ENCODE measurements at regions not wholly inside any gene's neighbourhood (a gene's known extent, or its start where the extent isn't known, plus 50 kb on each side); places are given as distances from the start of the nearest gene placed in this dataset.

GRCh38 chr20:16848526-16848925 lies 100.4 kb downstream of the OTOR start:
- H3K27ac Mint-ChIP-seq (ENCODE audit: unreplicated experiment), result no peak overlapping the region
- no peaks in the 10 kb centered on the region for H3K9me3 Mint-ChIP-seq (ENCODE audit: unreplicated experiment)
- Histone ChIP-seq H3K4me1 (no peaks in the 10 kb centered on the region), H3K27me3 (replicated peaks; ENCODE audit: control insufficient read depth, insufficient read depth, low read length) (no peaks in the 10 kb centered on the region), H3K4me3 (ENCODE audit: low read depth, low read length) (no peak overlapping the region), H3K36me3 (ENCODE audit: control insufficient read depth, insufficient read depth, low read length) (no peaks in the 10 kb centered on the region), H3K9me3 (no peaks in the 10 kb centered on the region)
- BruUV-seq (replicated peaks), result no TSS peak
- H3K36me3 Mint-ChIP-seq (ENCODE audit: insufficient read depth, unreplicated experiment), result no peaks in the 10 kb centered on the region
- no peaks in the 10 kb centered on the region for H3K4me1 Mint-ChIP-seq (ENCODE audit: low read depth, unreplicated experiment)
- ChIA-PET CTCF (no interaction called here), POLR2A (no interaction called here)
- no peak for TF ChIP-seq CTCF (IDR thresholded peaks at IDR 0.05; ENCODE audit: insufficient read depth in 1 of 2, low read depth in 1 of 2, low read length in 1 of 2, severe bottlenecking in 1 of 2, unreplicated experiment in 1 of 2)
- DNase-seq, result no peak
- intact Hi-C loops (cut with micrococcal nuclease; ENCODE audit: unreplicated experiment), result no loop called here
- peaks cover 8% of the 10 kb centered on the region for H3K27me3 Mint-ChIP-seq (ENCODE audit: insufficient read depth, unreplicated experiment)
- H3K4me3 Mint-ChIP-seq (ENCODE audit: unreplicated experiment), result no peak overlapping the region

GRCh38 chr20:16860914-16861313 lies 112.8 kb downstream of the OTOR start:
- peaks cover 20% of the 10 kb centered on the region for H3K9me3 Mint-ChIP-seq (ENCODE audit: unreplicated experiment)
- H3K4me3 Mint-ChIP-seq (ENCODE audit: unreplicated experiment), result no peak overlapping the region
- H3K27me3 ChIP-seq (replicated peaks; ENCODE audit: control insufficient read depth, insufficient read depth, low read length), result no peaks in the 10 kb centered on the region; the same call in 1 of the 2 replicates
- no peak for TF ChIP-seq CTCF (IDR thresholded peaks at IDR 0.05; ENCODE audit: insufficient read depth in 1 of 2, low read depth in 1 of 2, low read length in 1 of 2, severe bottlenecking in 1 of 2, unreplicated experiment in 1 of 2)
- intact Hi-C loops (cut with micrococcal nuclease; ENCODE audit: unreplicated experiment), result no loop called here
- no peaks in the 10 kb centered on the region for H3K4me1 Mint-ChIP-seq (ENCODE audit: low read depth, unreplicated experiment)
- POLR2A ChIA-PET, result no interaction called here
- H3K27ac Mint-ChIP-seq (ENCODE audit: unreplicated experiment), result no peak overlapping the region
- no peaks in the 10 kb centered on the region for H3K36me3 ChIP-seq (ENCODE audit: control insufficient read depth, insufficient read depth, low read length)
- no peak for DNase-seq
- H3K9me3 ChIP-seq, result no peaks in the 10 kb centered on the region
- no peak overlapping the region for H3K4me3 ChIP-seq (ENCODE audit: low read depth, low read length)
- CTCF ChIA-PET, result no interaction called here
- no TSS peak for BruUV-seq (replicated peaks)
- no peaks in the 10 kb centered on the region for H3K4me1 ChIP-seq
- no peaks in the 10 kb centered on the region for H3K36me3 Mint-ChIP-seq (ENCODE audit: insufficient read depth, unreplicated experiment)
- H3K27me3 Mint-ChIP-seq (ENCODE audit: insufficient read depth, unreplicated experiment), result peaks cover 14% of the 10 kb centered on the region

GRCh38 chr20:16861708-16862107 lies 113.5 kb downstream of the OTOR start:
- Mint-ChIP-seq H3K36me3 (ENCODE audit: insufficient read depth, unreplicated experiment) (no peaks in the 10 kb centered on the region), H3K27ac (ENCODE audit: unreplicated experiment) (no peak overlapping the region), H3K4me3 (ENCODE audit: unreplicated experiment) (no peak overlapping the region), H3K27me3 (ENCODE audit: insufficient read depth, unreplicated experiment) (peaks cover 14% of the 10 kb centered on the region), H3K4me1 (ENCODE audit: low read depth, unreplicated experiment) (no peaks in the 10 kb centered on the region), H3K9me3 (ENCODE audit: unreplicated experiment) (peaks cover 19% of the 10 kb centered on the region)
- ChIA-PET POLR2A (no interaction called here), CTCF (no interaction called here)
- no peak for DNase-seq
- Histone ChIP-seq H3K9me3 (no peaks in the 10 kb centered on the region), H3K4me3 (ENCODE audit: low read depth, low read length) (no peak overlapping the region), H3K36me3 (ENCODE audit: control insufficient read depth, insufficient read depth, low read length) (no peaks in the 10 kb centered on the region), H3K4me1 (no peaks in the 10 kb centered on the region), H3K27me3 (replicated peaks; ENCODE audit: control insufficient read depth, insufficient read depth, low read length) (no peaks in the 10 kb centered on the region; the same call in 1 of the 2 replicates)
- intact Hi-C loops (cut with micrococcal nuclease; ENCODE audit: unreplicated experiment), result no loop called here
- BruUV-seq (replicated peaks), result no TSS peak
- TF ChIP-seq CTCF (IDR thresholded peaks at IDR 0.05; ENCODE audit: insufficient read depth in 1 of 2, low read depth in 1 of 2, low read length in 1 of 2, severe bottlenecking in 1 of 2, unreplicated experiment in 1 of 2), result no peak

Measured in Caco-2 (cell line).